Caco-2 (cell line): ENCODE measurements at regions not wholly inside any gene's neighbourhood (a gene's known extent, or its start where the extent isn't known, plus 50 kb on each side); places are given as distances from the start of the nearest gene placed in this dataset.
"Not testable (repeated sequence)": the region's sequence is repeated elsewhere in the genome, so short reads cannot be mapped to it uniquely, and the experiment has no call there.

Experiments used
- BruUV-seq: library from RNA; stranded (reverse); fragments of 400-500 nt; replicated peaks from 2 replicates; lab custom pipeline; 2021; lab: Mats Ljungman, UMichigan
- CTCF ChIA-PET: fragments of 300-600 bp; sonication (Branson Sonifier 250); formaldehyde crosslinking; loops from one replicate; lab custom pipeline; 2022; ENCODE audit warnings: antibody characterized with exemption; lab: Charles Lee
- POLR2A ChIA-PET: fragments of 300-600 bp; sonication (Branson Sonifier 250); formaldehyde crosslinking; loops from one replicate; lab custom pipeline; 2022; ENCODE audit warnings: antibody characterized with exemption; lab: Charles Lee
- DNase-seq, 2 experiments: peaks; one replicate each; pipeline versions ENCODE4 v3.0.0 to v3.0.0-alpha.2; 2020 to 2022
- H3K27me3 ChIP-seq: replicated peaks from 2 replicates; pipeline ENCODE4 v1.6.0; 2011; ENCODE audit warnings: low read length; ENCODE audit not compliant: control insufficient read depth, insufficient read depth
- H3K36me3 ChIP-seq: 2 replicates; pipeline ENCODE4 v1.5.1; 2011; ENCODE audit warnings: low read length; ENCODE audit not compliant: control insufficient read depth, insufficient read depth
- H3K4me1 ChIP-seq: fragments of 250-450 bp; sonication (Bioruptor Pico); 2 replicates; pipeline ENCODE4 v1.5.1; 2020; ENCODE audit warnings: mild to moderate bottlenecking
- H3K4me3 ChIP-seq: 2 replicates; pipeline ENCODE4 v1.5.1; 2011; ENCODE audit warnings: low read depth, mild to moderate bottlenecking, control low read depth, low read length
- H3K9me3 ChIP-seq: fragments of 250-450 bp; sonication (Bioruptor Pico); 2 replicates; pipeline ENCODE4 v1.5.1; 2020; ENCODE audit warnings: mild to moderate bottlenecking, moderate library complexity
- H3K27ac Mint-ChIP-seq: one replicate; pipeline ENCODE4 v1.8.0; 2022; ENCODE audit warnings: mixed read lengths; ENCODE audit not compliant: unreplicated experiment
- H3K27me3 Mint-ChIP-seq: one replicate; pipeline ENCODE4 v1.8.0; 2022; ENCODE audit warnings: mixed read lengths; ENCODE audit not compliant: insufficient read depth, unreplicated experiment
- H3K36me3 Mint-ChIP-seq: one replicate; pipeline ENCODE4 v1.8.0; 2022; ENCODE audit warnings: mild to moderate bottlenecking, mixed read lengths; ENCODE audit not compliant: insufficient read depth, unreplicated experiment
- H3K4me1 Mint-ChIP-seq: one replicate; pipeline ENCODE4 v1.8.0; 2022; ENCODE audit warnings: low read depth, mixed read lengths; ENCODE audit not compliant: unreplicated experiment
- H3K4me3 Mint-ChIP-seq: one replicate; pipeline ENCODE4 v1.8.0; 2022; ENCODE audit warnings: mild to moderate bottlenecking, moderate library complexity, mixed read lengths; ENCODE audit not compliant: unreplicated experiment
- H3K9me3 Mint-ChIP-seq: one replicate; pipeline ENCODE4 v1.8.0; 2022; ENCODE audit warnings: mixed read lengths; ENCODE audit not compliant: unreplicated experiment
- CTCF ChIP-seq, 2 experiments: fragments of 200-600 bp in 1 of 2; IDR thresholded peaks; 1 replicate in 1 of 2; 2 replicates in 1 of 2; pipeline versions ENCODE4 v1.5.1 to v1.8.0; 2011 to 2022; ENCODE audit warnings: antibody characterized with exemption in 1 of 2, control low read depth in 1 of 2, inconsistent platforms in 1 of 2, low read depth in 1 of 2, low read length in 1 of 2, mild to moderate bottlenecking in 1 of 2, moderate library complexity in 1 of 2; ENCODE audit not compliant: insufficient read depth in 1 of 2, severe bottlenecking in 1 of 2, unreplicated experiment in 1 of 2
- intact Hi-C: fragments of 100-400 bp; cut with micrococcal nuclease; formaldehyde crosslinking; loops from one replicate; pipeline ENCODE4 v1.10.0; 2022; ENCODE audit not compliant: unreplicated experiment

GRCh38 chr11:11718511-11718910 lies 96.7 kb upstream of the GALNT18 start:
- ChIA-PET CTCF (no interaction called here), POLR2A (no interaction called here)
- Mint-ChIP-seq H3K27ac (no peak overlapping the region), H3K36me3 (no peaks in the 10 kb centered on the region), H3K9me3 (peaks cover 15% of the 10 kb centered on the region), H3K4me3 (no peak overlapping the region), H3K27me3 (peaks cover 13% of the 10 kb centered on the region), H3K4me1 (no peaks in the 10 kb centered on the region)
- Histone ChIP-seq H3K9me3 (peaks cover 4% of the 10 kb centered on the region), H3K36me3 (no peaks in the 10 kb centered on the region), H3K4me1 (no peaks in the 10 kb centered on the region), H3K4me3 (no peak overlapping the region), H3K27me3 (no peaks in the 10 kb centered on the region)
- no TSS peak for BruUV-seq
- TF ChIP-seq CTCF (IDR thresholded peaks at IDR 0.05; ENCODE audit: insufficient read depth in 1 of 2, low read depth in 1 of 2, low read length in 1 of 2, severe bottlenecking in 1 of 2, unreplicated experiment in 1 of 2) = no peak
- no peak for DNase-seq
- intact Hi-C loops = no loop called here

- no peak overlapping the region for H3K4me3 ChIP-seq
- peaks cover 4% of the 10 kb centered on the region for H3K9me3 ChIP-seq
- no peaks in the 10 kb centered on the region for H3K4me1 Mint-ChIP-seq
- TF ChIP-seq CTCF (IDR thresholded peaks at IDR 0.05; ENCODE audit: insufficient read depth in 1 of 2, low read depth in 1 of 2, low read length in 1 of 2, severe bottlenecking in 1 of 2, unreplicated experiment in 1 of 2) = no peak
- no peaks in the 10 kb centered on the region for H3K36me3 Mint-ChIP-seq
- BruUV-seq = no TSS peak
- H3K27me3 ChIP-seq = no peaks in the 10 kb centered on the region
- peaks cover 10% of the 10 kb centered on the region for H3K27me3 Mint-ChIP-seq
- no peak overlapping the region for H3K27ac Mint-ChIP-seq
- ChIA-PET CTCF (no interaction called here), POLR2A (no interaction called here)
- H3K9me3 Mint-ChIP-seq = peaks cover 15% of the 10 kb centered on the region
- no peak for DNase-seq
- no peaks in the 10 kb centered on the region for H3K4me1 ChIP-seq
- H3K4me3 Mint-ChIP-seq = no peak overlapping the region
- no peaks in the 10 kb centered on the region for H3K36me3 ChIP-seq
- intact Hi-C loops = no loop called here
Measured at GRCh38 chr11:11717064-11717725, 95.4 kb upstream of the GALNT18 start.

- H3K9me3 ChIP-seq, H3K27me3 ChIP-seq, H3K4me1 ChIP-seq, POLR2A ChIA-PET, H3K4me3 Mint-ChIP-seq, intact Hi-C loops, H3K27ac Mint-ChIP-seq, BruUV-seq, CTCF ChIA-PET, H3K36me3 ChIP-seq, H3K27me3 Mint-ChIP-seq, DNase-seq, H3K36me3 Mint-ChIP-seq, H3K4me3 ChIP-seq, H3K4me1 Mint-ChIP-seq: not testable (repeated sequence)
- peaks cover 15% of the 10 kb centered on the region for H3K9me3 Mint-ChIP-seq
Measured at GRCh38 chr11:11715075-11715474, 93.3 kb upstream of the GALNT18 start.
